Activated CD8-positive, alpha-beta memory T cell treated with anti-CD3 and anti-CD28 coated beads for 36 hours (primary cell): ENCODE measurements at regions not wholly inside any gene's neighbourhood (a gene's known extent, or its start where the extent isn't known, plus 50 kb on each side); places are given as distances from the start of the nearest gene placed in this dataset.

Experiments
- CTCF ChIA-PET: fragments of 350-600 bp; sonication (Branson Sonifier 250); formaldehyde crosslinking; loops from one replicate; lab custom pipeline; 2021; ENCODE audit warnings: antibody characterized with exemption; lab: Charles Lee
- POLR2A ChIA-PET: fragments of 350-600 bp; sonication (Branson Sonifier 250); formaldehyde crosslinking; loops from one replicate; lab custom pipeline; 2021; ENCODE audit warnings: antibody characterized with exemption; lab: Charles Lee

DNA sequence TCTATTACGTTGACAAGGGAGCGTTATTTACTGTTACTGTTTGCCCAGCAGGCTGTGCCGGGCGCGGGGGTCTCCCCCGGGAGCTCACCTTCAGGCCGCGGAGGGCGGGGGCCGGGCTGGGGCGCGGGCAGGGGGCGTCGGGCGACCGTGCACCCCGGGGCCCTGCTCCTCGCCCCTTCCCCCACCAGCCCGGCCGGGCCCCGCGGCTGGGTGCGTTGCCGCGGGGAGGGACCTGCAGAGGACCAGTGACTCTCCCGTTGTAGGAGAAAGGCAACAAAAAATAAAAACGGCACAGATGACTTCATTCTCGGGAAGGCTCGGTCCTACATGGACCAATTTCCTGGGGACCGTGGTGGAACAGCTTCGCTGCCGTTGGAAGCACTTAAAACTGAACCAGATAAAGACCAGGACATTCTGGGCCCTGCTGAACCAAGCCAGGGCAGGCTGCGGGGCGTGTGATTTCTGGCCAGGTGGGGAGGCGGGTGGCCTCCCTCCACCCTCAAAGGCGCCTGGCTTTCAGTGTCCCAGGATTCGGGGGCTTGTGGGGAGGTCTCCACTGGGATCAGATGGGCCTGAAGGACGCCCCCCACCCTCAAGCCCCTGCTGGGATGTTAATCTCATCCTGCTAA lies 57.4 kb downstream of the IGLL1 start:
- CTCF ChIA-PET: interaction anchor here (0.7 kb wide), 1 partner anchor 427 kb away, joined by 3 read pairs; no protein-coding TSS in a partner anchor
- POLR2A ChIA-PET: no interaction called here

DNA sequence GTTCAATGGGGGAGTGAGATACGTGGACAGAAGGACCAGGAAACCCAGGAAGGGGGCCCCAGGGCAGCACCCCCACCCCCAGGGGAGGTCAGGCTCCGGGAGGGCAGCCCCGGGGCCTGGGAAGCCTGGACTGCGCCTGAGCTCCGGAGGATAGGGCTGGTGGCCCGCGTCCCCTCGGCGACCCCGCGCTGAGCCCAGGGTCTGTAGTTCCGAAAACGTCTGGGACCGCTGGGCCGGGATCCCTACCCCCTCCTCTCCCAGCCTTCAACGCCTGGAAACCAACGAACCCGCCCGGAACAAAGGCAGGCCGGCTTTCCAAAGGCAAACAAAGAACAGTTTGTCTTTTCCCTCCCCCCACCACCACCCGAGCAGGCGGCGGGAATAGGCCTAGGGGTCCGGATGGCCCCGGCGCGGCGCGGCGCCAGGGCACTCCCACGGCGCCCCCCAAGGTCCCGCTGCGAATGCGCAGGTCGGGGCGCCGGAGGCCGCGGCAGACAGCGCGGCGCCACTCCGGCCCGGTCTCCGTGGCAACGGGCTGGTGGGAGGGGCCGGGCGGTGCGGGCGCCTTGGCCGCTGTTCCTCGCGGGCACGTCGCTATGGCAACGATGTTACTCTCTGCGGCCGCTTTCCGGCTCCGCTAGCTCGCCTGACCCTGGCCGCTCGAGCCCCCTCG lies 58.5 kb downstream of the IGLL1 start:
- ChIA-PET CTCF (no interaction called here), POLR2A (no interaction called here)

DNA sequence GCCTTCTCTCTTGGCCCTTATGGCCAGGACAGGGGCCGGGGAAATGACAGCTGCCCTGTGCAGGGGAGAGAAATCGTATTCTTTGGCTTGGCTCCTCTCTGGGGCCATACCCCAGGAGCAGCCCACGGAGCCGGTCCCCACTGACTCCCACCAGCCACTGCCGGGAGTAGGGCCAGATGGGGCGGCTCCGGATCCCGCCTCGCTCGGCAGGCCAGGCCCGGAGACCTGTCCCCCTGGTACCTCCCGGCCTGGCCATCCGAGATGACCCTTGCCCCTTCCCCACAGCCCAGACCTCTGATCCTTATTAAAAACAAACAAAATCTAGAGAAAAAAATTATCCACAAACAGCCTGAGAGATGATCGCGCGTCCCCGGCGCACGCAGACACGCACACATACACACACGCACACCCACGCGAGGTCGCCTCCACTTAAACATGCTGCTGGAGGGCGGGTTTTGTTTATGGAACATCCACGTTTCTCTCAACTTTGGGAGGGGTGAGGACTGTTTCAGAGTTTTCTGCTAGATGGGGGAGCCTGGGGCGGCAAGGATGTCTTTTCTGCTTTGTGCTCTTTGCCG lies 59.1 kb downstream of the IGLL1 start:
- ChIA-PET CTCF (no interaction called here), POLR2A (no interaction called here)

DNA sequence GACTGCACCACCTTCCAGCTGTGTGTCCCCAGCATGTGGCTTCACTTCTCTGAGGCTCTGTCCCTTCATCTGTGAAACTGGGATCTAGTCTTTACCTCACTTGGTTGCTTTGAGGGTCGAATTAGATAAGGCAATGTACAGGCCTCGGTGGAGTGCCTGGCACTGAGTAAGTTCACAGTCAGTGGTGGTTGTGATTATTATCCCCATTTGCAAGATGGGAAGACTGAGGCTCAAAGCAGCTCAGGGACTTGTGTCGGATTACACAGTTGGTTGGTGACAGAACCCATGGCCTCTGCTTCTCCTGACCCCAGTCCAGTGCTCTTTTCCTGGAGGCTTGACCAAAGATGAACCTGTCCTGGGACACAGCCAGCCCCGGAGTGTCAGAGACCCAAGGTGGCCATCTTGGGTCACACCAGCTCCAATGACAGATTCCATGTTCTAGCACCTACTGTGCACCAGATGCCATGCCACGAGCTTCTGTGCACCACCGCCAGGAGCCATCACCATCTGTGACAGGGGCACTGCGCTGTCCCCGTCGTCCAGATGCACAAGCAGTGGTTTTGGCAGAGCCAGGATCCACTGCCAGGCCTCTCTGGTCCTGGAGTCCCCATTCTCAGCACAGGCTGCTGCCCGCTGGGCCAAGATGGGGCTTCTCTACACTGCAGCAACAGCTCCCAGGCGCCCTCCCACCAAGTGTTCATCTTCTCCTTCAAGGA lies 60.5 kb downstream of the IGLL1 start:
- POLR2A ChIA-PET: no interaction called here
- CTCF ChIA-PET: no interaction called here

DNA sequence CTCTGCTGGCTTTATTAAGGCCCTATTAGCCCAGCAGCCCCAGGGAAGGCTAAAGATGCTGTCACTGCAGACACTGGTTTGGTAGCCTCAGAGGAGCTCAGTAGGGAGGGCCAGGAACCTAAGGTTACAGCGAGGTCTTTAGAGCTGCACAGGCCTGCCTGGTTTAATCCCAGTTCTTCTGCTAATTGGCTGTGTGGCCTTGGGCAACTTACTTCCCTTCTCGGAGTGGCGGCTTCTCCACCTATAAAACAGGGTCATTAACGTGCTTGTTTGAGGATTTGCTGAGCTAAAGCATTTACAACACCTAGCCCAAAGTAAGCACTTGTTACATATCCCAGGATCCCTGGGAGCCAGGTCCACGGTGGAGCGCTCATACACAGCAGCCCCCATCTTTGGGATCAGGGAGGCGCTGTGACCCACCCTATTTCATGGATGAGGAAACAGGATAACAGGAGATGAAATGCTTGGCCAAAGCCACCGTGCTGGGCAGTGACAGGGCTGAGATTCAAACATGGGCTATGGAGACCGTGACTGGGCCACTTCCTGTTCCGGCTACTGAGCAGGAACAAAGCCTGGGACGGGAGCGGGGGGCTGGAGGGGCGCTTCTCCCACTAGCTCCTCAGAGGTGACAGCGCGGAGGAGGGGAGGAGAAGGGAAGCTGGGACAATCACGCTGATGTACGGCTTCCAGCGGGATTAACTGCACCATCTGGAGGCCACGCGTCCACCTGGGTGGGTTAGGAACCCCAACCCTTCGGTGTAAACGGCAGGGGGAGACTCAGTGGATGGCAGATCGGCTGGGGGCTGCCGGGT lies 61.5 kb downstream of the IGLL1 start:
- POLR2A ChIA-PET: no interaction called here
- CTCF ChIA-PET: no interaction called here

DNA sequence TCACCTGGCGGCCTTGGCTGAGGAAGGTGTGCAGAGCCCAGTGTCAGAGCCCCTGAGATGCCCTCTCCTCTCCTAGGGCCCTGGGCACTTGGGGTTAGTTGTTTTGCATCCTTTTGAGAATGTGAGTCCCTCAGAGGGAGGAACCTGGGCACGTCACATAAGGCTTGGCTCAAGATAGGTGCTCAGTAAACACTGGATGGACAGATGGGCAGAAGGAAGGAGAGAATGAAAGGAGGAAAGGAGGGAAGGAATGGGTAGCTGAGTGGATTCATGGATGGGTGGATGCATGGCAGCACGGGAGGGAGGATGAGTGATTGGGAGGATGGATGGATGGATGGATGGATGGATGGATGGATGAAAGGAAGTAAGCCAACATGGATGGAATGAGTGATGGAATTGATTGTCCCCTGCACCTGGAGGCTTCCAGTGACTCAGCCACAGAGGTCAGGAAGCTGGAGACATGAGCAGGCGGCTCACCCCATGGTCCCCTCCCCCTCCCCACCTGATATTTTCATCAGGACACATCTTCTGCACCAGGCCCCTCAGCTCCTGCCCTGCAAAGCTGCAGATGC lies 62.2 kb downstream of the IGLL1 start:
- CTCF ChIA-PET: no interaction called here
- POLR2A ChIA-PET: no interaction called here

DNA sequence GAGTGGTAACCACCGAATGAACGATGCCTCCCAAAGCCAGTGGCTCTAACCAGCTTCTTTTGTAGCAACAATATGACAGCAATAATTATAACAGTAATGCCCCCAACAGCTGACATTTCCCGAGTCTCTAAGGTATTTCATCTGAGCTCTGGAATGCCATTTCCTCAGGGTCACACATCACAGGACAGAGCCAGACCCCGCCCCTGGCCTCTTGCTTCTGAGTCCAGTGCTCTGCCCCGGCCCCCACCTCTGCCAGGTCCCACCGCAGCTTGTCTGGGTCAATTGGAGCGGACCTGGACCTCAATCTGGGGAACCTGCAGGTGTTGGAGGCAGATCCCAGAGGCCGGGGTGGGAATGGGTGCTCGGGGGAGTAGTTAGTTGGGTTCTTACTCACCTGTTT lies 63.8 kb downstream of the IGLL1 start:
- CTCF ChIA-PET: no interaction called here
- POLR2A ChIA-PET: no interaction called here

DNA sequence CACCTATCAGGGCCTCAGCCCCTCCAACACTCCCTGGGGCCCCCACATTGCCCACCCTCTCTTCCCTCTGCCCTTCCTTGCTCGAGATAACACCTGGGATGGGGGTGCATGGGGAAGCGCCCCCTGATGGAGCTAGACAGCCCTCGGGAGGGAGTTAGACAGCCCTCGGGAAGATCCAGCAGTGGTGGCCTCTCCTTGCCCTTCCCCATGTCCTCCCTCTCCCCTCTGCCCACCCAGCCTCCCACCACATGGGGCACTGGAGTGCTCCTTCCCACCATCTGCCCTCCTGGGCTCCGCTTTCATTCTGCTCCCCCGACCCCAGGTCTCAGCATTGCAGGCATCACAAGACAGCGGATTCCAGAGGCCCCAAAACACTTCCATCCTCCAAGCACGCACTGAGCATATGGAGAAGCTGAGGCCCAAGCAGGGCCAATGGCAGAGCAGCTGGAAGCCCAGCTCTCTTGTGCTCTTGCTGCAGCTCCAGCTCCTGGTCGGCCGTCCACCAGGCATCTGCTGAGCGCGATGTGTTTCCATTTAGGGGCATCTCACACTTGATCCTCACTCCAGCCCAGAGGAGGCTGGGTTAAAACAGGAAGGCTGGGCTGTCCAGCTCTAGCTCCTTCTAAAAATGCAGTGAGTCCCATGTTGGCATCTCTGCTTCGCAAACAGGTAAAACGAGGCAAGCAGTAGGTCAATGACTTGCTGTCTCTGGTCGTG lies 65.6 kb downstream of the IGLL1 start:
- CTCF ChIA-PET: no interaction called here
- POLR2A ChIA-PET: no interaction called here

DNA sequence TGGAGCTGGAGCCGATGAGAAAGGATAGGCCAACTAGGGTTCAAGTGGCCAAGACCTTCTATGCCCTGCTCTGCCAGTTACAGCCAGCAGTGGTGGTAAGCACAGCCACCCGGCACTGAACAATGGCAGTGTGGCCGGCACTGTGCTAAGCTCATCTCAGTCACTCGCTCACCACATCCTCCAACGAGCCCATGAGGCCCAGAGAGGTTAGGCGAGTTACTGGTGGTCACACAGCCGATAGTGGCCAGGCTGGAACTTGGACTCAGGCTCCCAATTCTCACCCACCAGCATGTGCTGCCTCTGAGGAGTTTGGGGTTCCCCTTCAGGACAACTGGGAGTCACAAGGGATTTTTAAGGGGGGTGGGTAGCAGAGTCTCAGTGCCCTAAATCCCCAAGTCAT lies 66.4 kb downstream of the IGLL1 start:
- ChIA-PET POLR2A (no interaction called here), CTCF (no interaction called here)

DNA sequence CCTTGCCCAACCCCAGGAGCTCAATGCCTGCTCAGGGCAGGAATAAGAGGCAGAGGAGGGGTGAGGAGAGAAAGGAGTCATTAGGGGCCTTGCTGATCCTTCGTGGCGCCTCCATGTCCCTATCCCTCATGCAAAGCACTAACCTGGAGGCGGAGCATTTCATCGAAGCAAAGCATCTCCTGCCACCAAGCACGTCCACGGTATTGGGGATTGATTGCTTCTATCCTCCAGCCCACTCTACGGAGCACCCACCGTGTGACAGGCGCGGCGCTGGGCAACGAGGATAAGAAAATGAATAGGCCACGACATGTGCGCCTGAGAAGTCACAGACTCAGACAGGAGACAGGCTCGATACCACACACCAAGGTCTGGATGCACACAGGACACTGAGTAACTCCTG lies 67.0 kb downstream of the IGLL1 start:
- CTCF ChIA-PET: no interaction called here
- POLR2A ChIA-PET: no interaction called here

DNA sequence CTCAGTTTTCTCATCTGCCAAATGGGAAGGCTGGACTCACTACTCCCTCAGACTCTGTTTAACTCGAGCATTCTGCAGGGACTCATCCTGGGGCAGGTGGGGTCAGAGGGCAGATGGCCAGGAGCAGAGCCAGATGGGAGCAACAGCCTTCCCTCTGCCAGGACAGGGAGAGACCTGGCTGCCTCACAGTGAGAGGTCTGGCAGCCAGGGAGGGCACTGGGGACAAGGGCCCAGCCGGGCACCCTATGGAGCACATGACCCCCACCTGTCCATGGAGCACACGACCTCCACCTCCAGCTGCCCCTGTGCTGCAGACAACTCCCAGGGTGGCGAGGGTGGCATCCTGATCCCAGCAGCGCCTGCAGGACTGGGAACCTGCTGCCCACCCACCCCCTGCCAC lies 67.4 kb downstream of the IGLL1 start:
- CTCF ChIA-PET: no interaction called here
- POLR2A ChIA-PET: no interaction called here

DNA sequence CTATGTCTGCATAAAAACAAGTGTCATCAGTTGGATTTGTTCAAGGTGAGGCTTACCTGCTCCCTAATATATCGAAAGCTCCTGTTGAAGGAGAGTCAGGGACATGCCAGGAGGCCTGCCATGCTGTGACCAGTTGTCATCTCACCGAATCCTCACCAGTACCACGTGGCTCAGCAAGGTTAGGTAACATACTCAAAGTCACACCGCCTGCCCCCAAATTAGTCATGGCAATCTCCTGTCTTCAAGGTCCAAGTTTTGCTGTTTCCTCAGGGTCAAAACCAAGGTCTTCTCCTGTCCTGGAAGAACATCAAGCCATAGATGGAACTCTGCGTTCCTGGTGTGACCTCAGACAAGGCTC lies 67.8 kb downstream of the IGLL1 start:
- ChIA-PET CTCF (no interaction called here), POLR2A (no interaction called here)

DNA sequence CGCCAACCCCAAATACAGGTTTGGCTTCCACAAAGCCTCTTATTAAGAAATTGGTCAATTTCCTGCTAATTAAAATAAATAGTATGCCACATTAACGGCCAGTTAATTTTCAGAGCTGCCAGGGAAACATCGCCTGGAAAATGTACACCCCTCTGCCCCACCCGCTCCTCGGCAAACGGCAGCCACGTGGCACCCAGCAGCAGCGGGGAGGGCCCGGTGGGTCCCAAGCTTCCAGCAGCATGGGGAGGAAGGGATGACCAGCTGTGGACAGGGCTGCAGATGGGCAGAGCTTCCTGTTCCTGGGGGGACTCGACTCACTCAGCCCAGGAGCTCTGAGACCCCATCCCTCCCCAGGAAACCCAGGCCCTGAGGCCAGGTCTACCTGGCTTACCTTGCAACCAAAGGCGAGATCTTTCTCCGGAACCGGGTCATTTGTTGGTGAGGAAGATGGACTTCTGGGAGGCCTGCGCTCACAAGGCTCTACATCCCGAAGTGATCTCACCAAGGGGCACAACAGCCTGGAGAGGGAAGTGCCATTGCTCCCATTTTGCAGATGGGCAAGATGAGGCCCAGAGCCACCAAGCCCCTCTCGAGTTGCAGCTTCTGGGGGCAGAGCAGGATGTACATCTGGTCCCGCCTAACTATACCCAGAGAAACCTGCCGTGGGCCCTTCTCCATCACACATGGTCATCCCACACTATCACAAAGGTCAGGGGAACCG lies 68.3 kb downstream of the IGLL1 start:
- CTCF ChIA-PET: no interaction called here
- POLR2A ChIA-PET: no interaction called here

DNA sequence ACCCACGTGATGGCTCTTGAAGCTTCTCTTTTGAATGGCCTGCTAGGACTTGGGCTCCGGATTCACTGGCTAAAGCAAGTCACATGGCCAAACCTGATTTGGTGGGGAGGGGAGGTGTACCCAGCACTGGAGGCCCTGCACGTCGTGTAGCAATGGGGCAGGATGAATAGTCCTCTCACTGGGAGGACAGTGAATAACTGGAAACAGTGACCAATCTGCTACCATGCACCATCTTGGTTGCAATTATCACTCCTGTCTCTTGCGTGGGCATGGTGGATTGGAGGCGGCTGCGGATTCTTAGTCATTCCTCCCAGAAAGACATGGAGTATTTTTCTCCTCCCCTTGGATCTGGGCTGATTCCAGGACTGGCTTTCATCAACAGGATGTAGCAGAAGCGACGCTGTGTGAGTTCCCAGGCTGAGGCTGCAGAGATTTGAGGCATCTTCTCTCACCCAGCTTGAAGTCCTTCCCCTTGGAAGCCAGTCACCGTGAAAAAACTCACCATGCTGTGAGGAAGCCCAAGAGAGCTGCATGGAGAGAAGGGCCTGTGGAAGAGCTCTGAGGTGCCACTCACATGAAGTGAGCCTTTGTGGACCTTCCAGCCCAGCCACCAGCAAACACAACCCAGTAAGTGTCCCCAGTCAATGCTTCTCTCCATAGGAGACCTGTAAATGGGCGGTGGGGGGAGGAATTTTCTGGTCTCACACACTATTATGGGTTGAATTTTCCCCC lies 70.4 kb downstream of the IGLL1 start:
- ChIA-PET CTCF (no interaction called here), POLR2A (no interaction called here)

DNA sequence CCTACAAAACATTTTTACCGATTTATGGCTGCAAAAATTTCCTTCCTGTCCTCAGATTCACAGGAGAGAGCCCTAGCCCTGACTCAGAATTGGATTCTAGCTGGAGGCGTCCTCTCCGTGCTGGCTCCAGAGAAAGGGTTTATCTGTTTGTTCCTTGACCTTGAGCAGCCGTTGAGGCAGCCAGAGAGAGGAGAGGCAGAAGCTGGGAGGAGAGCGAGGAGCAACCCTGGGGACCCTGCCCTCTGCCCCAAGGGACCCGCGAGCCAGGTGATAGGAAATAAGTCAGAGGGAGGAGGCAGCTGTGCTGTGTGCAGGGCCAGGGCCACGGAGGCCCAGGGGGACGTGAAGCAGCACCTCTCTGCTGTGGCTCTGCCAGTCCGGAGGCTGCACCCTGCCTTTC lies 75.6 kb downstream of the IGLL1 start:
- ChIA-PET CTCF (no interaction called here), POLR2A (no interaction called here)

DNA sequence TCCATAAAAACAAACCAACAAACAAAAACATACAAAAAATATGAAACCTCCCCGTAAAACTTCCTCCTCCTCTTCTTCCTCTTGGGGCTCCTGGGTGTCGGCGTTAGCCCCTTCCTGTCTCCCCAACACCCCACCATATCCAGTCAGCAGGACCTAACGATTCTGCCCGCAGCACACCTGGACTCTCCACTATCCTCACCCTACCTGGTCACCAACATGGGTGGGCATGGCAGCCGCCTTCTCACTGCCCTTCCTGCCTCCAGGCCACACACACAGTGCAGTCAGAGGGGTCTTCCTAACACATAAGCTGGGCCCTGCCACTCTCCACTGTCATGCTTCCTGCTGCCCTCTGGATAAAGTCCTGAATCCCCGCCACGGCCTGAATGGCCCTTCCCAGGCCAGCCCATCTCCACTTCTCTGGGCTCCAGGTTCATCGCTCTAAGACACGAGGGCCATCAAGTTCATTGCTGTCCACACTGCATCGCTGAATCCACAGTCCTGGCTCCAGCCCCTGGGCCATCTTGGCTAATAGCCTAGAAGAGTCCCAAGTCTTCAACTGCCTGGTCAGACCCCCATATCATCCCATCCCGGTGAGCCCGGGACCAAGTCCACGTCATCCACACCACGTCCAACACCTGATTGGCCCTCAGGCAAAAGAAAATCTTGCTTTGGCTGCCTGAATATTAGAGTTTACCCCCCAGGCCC lies 76.2 kb downstream of the IGLL1 start:
- POLR2A ChIA-PET: no interaction called here

DNA sequence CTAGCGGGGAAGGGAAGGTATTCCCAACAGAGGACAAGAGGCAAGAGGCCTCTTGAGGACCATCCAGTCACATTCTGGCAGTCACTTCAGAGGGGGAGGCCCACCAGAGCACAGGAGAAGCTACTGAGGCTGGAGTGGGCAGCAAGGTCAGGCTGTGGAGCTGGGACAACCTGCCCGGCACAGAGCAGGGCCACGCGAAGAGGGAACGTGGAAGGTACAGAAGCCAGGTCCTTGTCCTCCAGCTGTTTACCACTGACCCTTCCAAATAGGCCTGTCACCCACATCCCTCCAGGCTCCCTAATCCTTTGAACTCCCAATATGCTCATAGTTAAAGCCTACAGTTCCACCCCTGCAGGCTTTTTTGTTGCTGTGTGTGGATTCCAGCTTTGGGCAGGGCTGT lies 76.9 kb downstream of the IGLL1 start:
- POLR2A ChIA-PET: no interaction called here
- CTCF ChIA-PET: no interaction called here

More for the DNA sequence above, 76.2 kb downstream of the IGLL1 start:
- CTCF ChIA-PET: no interaction called here
